SH-SY5Y (cell line): ENCODE measurements at regions not wholly inside any gene's neighbourhood (a gene's known extent, or its start where the extent isn't known, plus 50 kb on each side); places are given as distances from the start of the nearest gene placed in this dataset.

Experiments
- GATA2 ChIP-seq: IDR thresholded peaks from 2 replicates; pipeline ENCODE4 v1.6.1; 2011; ENCODE audit warnings: mild to moderate bottlenecking, low read depth, low read length
- GATA3 ChIP-seq: IDR thresholded peaks from 2 replicates; pipeline ENCODE4 v1.6.1; 2011; ENCODE audit warnings: low read depth, mild to moderate bottlenecking, low read length, moderate library complexity

DNA sequence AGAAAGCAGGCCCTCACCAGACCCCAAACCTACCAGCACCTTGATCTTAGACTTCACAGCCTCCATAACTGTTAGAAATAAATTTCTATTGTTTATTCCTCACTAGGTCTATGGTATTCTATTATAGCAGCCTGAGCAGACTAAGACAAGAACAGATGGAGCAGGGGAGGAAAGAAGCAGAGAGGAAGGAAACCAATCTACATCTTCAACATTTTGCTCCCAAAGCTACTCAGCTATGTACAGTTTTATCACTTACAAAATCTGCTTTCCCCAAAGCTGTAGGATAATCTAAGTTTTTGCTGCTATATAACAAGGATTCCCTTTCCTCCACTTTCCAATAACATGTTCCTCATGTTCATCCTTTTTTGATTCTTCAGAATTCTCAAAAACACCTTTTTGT is 274.4 kb upstream of the CHAC2 start:
- TF ChIP-seq GATA2 (no peak), GATA3 (no peak)
